Left lung (tissue), 4 donors: ENCODE measurements at regions not wholly inside any gene's neighbourhood (a gene's known extent, or its start where the extent isn't known, plus 50 kb on each side); places are given as distances from the start of the nearest gene placed in this dataset.

Experiments
- ATAC-seq: fragments of 200-7000 bp; cut with Tn5 transposase; one replicate; pipeline ENCODE4 v1.9.1; 2020; ENCODE audit warnings: moderate library complexity
- DNase-seq, 4 donors: peaks; one replicate each; pipeline ENCODE4 v3.0.0-alpha.2; 2013 to 2020
- H3K27ac ChIP-seq, 2 donors: fragments of 200-600 bp; sonication (generic) in 1 of 2; one replicate each; pipeline versions ENCODE4 v1.5.0 to v1.8.0; 2020 to 2021
- H3K27me3 ChIP-seq, 2 donors: fragments of 200-600 bp; sonication (generic) in 1 of 2; one replicate each; pipeline versions ENCODE4 v1.5.0 to v1.8.0; 2020 to 2021
- H3K36me3 ChIP-seq, 2 donors: fragments of 200-600 bp; sonication (generic) in 1 of 2; one replicate each; pipeline versions ENCODE4 v1.5.0 to v1.8.0; 2020 to 2021
- H3K4me1 ChIP-seq, 2 donors: fragments of 200-600 bp; one replicate each; pipeline ENCODE4 v1.8.0; 2021
- H3K4me3 ChIP-seq, 2 donors: fragments of 200-600 bp; sonication (generic) in 1 of 2; one replicate each; pipeline versions ENCODE4 v1.5.0 to v1.8.0; 2020 to 2021; ENCODE audit warnings: mild to moderate bottlenecking in 1 of 2
- H3K9me3 ChIP-seq, 2 donors: fragments of 200-600 bp; sonication (generic) in 1 of 2; one replicate each; pipeline versions ENCODE4 v1.5.0 to v1.8.0; 2020 to 2021
- CTCF ChIP-seq, 2 donors: fragments of 200-600 bp; sonication (generic) in 1 of 2; IDR thresholded peaks; one replicate each; pipeline versions ENCODE4 v1.5.0 to v1.8.0; 2021; ENCODE audit warnings: antibody characterized with exemption in 2 of 2
- intact Hi-C, 2 donors: fragments of 100-400 bp; cut with DNase I; formaldehyde crosslinking; loops; one replicate each; pipeline versions ENCODE4 v1.11.2 to v1.14.2; 2022
- donor health status: DM: no; HTN: yes; CAD: no.
- donor health status: DM: no; HTN: no; CAD: no.

GRCh38 chr5:155380480-155380879, 366.9 kb downstream of the KIF4B start:
- no peak for DNase-seq
- Histone ChIP-seq H3K4me3 (no peak overlapping the region), H3K36me3 (no peaks in the 10 kb centered on the region), H3K27me3 (no peaks in the 10 kb centered on the region), H3K27ac (no peak overlapping the region), H3K4me1 (no peaks in the 10 kb centered on the region), H3K9me3 (no peaks in the 10 kb centered on the region)
- no peak for TF ChIP-seq CTCF (IDR thresholded peaks at IDR 0.05)
- ATAC-seq: no peak
- intact Hi-C loops: no loop called here

- Histone ChIP-seq H3K36me3 (no peaks in the 10 kb centered on the region), H3K9me3 (no peaks in the 10 kb centered on the region), H3K4me1 (no peaks in the 10 kb centered on the region), H3K27me3 (no peaks in the 10 kb centered on the region), H3K27ac (no peak overlapping the region), H3K4me3 (no peak overlapping the region)
- ATAC-seq (no peak), DNase-seq (no peak)
- TF ChIP-seq CTCF (IDR thresholded peaks at IDR 0.05): no peak
- intact Hi-C loops: no loop called here
Observed at GRCh38 chr5:155381654-155382053, 368.1 kb downstream of the KIF4B start.

- H3K4me1 ChIP-seq: no peaks in the 10 kb centered on the region
- ATAC-seq (no peak), DNase-seq (no peak)
- no peak overlapping the region for H3K4me3 ChIP-seq
- H3K27me3 ChIP-seq: no peaks in the 10 kb centered on the region
- intact Hi-C loops: no loop called here
- H3K27ac ChIP-seq: no peak overlapping the region
- no peaks in the 10 kb centered on the region for H3K36me3 ChIP-seq
- no peak for TF ChIP-seq CTCF (IDR thresholded peaks at IDR 0.05)
- no peaks in the 10 kb centered on the region for H3K9me3 ChIP-seq
Observed at GRCh38 chr5:155389498-155389897, 375.9 kb downstream of the KIF4B start.

- no peaks in the 10 kb centered on the region for H3K27me3 ChIP-seq
- no peak for TF ChIP-seq CTCF (IDR thresholded peaks at IDR 0.05)
- intact Hi-C loops: no loop called here
- H3K36me3 ChIP-seq: no peaks in the 10 kb centered on the region
- H3K9me3 ChIP-seq: no peaks in the 10 kb centered on the region
- no peak for ATAC-seq
- no peak overlapping the region for H3K4me3 ChIP-seq
- H3K27ac ChIP-seq: no peak overlapping the region
- no peaks in the 10 kb centered on the region for H3K4me1 ChIP-seq
- DNase-seq: no peak
Observed at GRCh38 chr5:155394727-155395126, 381.2 kb downstream of the KIF4B start.

GRCh38 chr5:155402927-155403640, 389.5 kb downstream of the KIF4B start:
- Histone ChIP-seq H3K27ac (no peak overlapping the region), H3K4me3 (no peak overlapping the region), H3K36me3 (no peaks in the 10 kb centered on the region), H3K27me3 (no peaks in the 10 kb centered on the region), H3K9me3 (peaks cover 0 to 22% of the 10 kb centered on the region in 2 donors), H3K4me1 (no peaks in the 10 kb centered on the region)
- DNase-seq: no peak
- intact Hi-C loops: no loop called here
- ATAC-seq: no peak
- TF ChIP-seq CTCF (IDR thresholded peaks at IDR 0.05): no peak
